Fibroblast of lung (primary cell): ENCODE measurements at regions not wholly inside any gene's neighbourhood (a gene's known extent, or its start where the extent isn't known, plus 50 kb on each side); places are given as distances from the start of the nearest gene placed in this dataset.

Experiments used
- CTCF ChIP-seq, 2 donors: IDR thresholded peaks in 1 of 2; conservative IDR thresholded peaks in 1 of 2; 1 replicate in 1 of 2; 2 replicates in 1 of 2; pipeline ENCODE4 v1.5.1; 2011 to 2012; ENCODE audit warnings: low read length in 2 of 2, control low read depth in 1 of 2, inconsistent platforms in 1 of 2, low read depth in 1 of 2, mild to moderate bottlenecking in 1 of 2
- EZH2 ChIP-seq: IDR thresholded peaks from 2 replicates; pipeline ENCODE4 v1.5.1; 2012; ENCODE audit warnings: low read length, control low read depth, mild to moderate bottlenecking; ENCODE audit errors: missing control alignments

DNA sequence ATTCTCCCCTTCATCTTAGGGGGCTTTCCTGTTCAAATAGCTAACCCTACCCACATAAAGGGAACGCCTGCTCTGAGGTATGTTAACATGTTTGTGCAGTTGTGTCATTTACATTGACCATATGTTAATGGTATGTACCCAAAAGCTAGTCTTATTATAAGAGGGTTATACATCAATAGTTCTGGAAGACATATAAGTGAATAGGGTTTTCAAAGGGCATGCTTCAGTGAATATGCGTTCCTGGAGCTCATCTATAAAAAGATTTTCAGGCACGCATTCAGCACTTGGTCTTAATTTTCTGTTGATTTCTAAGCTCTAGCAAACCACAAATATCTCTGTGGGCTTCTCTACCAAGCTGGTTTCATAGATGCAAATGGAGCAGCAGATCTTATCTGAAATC, 766.1 kb downstream of the IRX1 start:
- TF ChIP-seq CTCF (conservative IDR thresholded peaks at IDR 0.05 in 1 of 2, IDR thresholded peaks at IDR 0.05 in 1 of 2; ENCODE audit: low read depth in 1 of 2, low read length in 2 of 2) (no peak), EZH2 (no peak)
